EL (cell line): ENCODE measurements at regions not wholly inside any gene's neighbourhood (a gene's known extent, or its start where the extent isn't known, plus 50 kb on each side); places are given as distances from the start of the nearest gene placed in this dataset.
A peak's percentile ranks its signal among the peaks of the same experiment; 100 is the strongest.
"Not testable (repeated sequence)": the region's sequence is repeated elsewhere in the genome, so short reads cannot be mapped to it uniquely, and the experiment has no call there.

Source experiments
- DNase-seq: peaks from one replicate; pipeline ENCODE4 v3.0.0-alpha.2; 2016

DNA sequence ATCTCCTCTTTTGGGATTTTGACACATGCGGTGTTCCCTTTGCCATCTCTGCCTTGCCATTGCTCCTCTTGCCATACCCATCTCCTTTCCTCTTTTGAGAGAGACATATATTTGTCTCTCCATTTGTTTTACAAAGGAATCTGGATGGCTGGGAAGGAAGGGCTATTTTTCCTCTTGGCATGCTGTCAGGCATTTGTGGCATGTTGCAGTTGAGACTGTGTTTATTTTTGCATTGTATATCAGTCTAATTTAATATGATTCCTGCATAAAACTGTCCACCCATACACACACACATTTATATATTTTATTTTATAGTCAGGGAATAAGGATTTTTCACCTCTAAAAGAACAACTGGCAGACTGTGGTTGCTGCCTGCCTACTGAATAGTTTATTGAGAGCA lies 1105.8 kb upstream of the SEMA6A start:
- peak; percentile 68 for DNase-seq

DNA sequence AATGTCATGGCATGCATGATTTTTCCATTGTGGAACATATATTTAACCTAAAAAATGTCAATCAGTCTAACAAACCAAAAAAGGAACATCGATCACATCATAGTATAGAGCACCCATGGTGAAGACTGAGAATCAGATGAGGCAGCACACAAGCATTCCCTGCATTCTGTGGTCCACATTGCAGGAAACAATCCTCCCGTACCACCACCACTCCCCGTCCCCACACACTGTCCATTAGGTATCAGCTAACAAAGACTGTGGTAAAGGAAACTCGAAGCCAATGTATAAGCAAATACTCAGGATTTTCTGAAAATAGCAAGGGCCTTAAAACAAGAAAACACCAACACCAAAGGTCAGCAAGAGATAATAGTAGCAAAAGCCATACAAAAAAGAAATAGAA lies 1104.4 kb upstream of the SEMA6A start:
- no peak for DNase-seq

DNA sequence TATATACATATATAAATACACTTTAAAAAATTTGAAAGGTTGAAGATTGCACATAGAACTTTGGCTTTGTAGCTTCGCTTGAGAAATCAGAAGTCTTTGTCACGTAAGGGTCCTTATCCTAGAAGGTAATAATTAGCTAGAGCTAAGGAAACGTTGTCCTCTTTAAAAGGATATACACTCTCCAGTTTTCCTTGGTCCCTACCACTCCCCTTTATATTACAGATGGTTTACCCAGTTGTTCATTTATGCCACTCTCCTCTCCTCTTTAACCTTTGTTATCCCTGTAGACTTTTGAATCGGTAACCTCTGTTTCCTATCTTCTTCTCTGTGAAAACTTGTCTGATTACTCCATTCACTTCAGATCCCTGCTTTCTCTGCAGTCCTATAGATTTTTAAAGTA lies 1101.0 kb upstream of the SEMA6A start:
- DNase-seq = no peak

DNA sequence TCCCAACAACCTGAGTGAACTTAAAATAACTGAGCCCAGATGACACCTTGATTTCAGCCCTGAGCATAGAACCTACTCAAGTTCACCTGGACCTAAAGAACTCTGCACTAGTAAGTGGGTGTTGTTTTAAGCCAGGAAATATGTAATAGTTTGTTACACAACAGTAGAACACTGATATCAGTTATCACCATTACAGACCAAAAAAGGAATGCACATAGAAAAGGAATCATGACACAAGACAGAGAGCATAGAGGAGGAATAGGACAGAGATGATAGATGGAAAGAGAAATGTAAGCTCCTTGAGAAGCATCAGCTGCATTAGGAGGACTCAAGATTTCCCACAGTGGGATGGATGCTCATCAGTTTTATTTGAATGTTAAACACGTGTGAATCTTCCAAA lies 1096.9 kb upstream of the SEMA6A start:
- no peak for DNase-seq

DNA sequence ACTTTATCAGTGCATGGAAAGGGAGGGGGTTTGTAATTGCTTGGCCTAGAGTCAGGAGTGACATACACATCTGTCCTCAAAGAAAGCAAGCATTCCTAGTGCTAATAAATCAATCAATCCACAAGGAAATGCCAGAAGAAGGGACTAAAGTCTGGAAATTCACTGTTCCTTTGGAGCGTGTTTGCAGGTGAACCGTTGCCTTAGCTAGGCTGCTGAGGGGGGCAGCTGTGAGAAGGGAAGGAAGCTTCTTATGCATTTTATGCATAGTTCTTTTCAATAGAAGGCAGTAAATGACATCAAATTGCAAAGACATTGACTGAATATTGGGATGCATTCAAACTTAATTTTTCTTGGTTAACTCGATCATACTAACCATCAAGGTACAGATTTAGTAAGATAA lies 1092.5 kb upstream of the SEMA6A start:
- no peak for DNase-seq

DNA sequence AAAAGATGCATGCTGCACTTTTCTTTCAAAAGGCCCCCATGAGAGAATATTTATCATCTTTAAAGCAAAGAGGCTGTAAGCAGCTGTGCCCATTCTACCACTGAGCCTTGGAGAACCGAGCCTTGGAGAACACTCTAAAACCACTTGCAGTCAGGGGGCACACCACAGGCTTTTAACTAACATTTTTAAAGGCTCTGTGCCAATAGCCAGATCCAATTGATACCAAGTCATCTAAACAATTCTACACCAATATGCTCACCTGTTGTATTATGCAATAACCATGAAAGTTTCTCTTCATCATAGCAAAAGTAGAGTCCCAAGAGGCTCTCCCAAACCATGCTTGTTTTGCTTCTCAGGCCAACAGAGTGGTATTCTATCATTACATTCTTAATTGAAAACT lies 1090.5 kb upstream of the SEMA6A start:
- DNase-seq = no peak

DNA sequence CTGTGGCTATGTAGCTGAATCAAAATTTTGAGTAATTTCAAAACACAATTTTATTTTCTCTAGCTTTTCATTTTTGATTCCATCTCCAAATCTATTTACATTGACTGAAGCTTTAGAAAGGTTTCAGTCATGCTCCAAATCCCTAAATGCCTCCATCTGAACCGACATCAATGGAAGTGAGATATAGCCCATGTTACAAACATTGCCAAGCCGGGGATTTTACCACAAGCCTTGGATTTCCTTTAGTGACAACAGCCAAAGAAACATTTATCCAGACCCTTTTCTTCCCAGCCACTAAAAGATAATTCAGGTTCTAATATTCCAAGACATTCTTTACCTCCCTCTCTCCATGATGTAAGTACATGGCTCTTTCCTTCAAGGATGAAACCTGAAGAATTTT lies 1087.7 kb upstream of the SEMA6A start:
- no peak for DNase-seq

DNA sequence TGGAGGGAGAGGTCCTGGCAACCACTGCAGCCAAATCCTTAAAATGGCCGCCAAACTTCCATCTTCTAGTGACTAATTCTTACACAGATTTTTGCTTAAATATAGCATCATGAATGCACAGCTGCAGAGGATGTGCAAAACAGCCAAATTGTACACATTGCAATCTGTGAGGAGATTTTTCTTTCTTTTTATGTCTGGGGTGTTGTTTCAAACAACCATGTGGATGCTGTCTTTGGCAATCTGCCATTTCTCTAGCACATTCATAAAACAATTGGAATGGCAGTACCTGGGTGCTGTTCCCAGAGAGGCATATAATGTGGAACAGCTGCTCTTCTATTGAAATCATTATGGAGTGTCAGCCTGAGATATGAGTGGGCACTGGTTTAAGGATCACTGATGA lies 1082.9 kb upstream of the SEMA6A start:
- DNase-seq = peak; percentile 8

DNA sequence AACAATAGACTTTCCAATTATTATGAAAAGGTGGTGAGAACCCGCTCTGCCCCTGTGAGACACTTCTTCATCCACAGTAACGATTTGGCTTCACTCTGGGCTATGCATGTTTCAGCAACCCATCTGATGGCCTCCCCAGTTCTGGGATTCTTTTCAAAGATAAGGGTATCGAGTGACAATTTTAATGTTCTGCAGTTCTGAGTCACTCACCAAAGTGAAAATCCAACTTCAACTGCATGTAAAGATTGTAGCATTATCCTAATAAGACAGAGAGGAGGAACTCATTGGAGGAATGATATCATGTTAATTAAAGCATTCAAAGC lies 1078.3 kb upstream of the SEMA6A start:
- DNase-seq = peak; percentile 4

DNA sequence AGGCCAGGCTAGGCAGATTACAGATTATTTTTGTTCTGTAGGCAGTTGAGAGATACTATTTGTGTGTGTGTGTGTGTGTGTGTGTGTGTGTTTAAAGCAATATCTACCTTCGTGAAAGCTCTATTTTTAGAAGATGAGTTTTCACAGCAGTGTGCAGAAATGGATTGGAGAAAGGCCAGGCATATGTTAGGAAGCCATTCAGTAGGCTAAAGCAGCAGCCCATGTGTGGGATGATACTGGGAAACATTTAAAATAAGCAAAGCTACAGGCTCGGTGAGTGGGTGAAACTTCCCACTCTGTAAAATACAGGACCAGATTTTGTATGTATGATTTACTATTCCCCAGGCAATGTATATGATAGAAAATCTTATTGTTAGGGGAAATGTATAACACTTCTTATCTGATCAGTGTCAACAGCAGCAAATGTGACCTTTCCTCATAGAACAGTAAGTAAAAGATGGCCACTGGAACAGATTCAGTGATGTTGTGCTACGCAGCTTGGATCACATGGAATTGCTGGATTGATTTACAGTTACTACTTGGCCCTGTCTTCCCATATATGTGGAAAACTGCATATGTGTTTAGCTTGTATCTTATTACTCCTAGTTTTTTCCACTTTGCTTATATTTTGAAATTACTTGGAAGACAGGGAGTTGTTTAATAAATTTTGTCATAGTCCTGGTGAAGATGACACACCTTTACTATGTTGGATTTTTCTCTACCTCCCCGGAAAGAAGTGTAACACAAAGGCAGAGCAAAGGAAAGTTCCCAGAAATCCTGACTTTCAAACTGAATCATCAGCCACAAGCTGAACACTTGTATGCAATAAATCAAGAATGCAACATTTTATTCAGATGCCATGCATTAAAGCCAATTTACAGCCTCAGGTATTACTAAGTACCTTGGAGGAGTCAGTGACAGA lies 1077.7 kb upstream of the SEMA6A start:
- no peak for DNase-seq

DNA sequence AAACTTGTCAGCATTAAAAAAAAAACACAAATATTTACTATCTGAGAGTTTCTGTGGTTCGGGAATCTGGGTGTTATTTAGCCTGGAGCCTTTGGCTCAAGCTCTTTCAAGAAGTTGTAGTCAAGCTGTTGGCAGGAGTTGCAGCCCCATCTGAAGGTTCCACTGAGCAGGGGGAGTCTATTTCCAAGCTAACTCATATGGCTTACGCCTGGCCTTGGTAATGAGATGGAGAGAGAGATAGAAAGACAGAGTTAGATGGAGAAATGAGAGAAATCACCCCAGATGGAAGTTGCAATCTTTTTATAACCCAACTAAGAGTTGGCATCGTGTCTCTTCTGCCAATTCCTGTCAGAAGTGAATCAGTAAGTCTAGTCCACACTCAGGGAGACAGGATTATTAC lies 1075.2 kb upstream of the SEMA6A start:
- no peak for DNase-seq

DNA sequence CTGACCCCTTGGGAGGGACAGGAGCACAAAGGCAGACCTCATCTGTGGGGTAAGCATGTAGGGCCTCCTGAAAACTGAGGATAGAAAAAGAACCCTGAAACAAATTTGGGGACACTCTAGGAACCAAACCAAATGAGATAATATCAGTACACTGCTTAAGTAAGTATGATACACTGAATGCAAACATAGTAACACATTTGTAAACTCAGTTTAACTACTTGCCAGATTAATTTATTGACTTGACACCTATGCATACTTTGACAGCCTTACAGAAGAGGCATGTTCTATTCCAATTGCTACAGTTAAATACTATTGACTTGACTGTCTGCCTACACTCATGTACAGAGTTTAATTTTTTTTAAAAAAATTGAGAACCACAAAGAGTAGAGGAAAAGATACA lies 1070.8 kb upstream of the SEMA6A start:
- DNase-seq = no peak

DNA sequence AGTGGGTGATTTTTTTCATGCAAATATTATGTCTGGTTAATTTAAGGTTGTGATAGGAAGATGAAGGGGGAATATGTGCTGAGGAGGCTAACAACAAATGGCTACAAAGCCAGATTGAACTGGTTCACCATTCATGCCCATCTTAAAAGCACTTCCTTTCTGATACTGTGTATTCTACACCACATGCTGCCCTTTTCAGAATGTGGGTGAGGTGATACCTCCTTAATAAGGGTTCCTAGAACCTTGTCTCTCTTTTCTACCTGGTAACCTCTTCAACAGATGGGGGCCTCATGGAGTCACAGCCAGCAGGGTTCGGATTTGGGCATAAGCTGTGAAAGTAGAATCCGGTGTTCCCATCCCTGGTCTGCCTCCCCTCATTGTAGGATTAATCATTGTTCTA lies 1064.0 kb upstream of the SEMA6A start:
- no peak for DNase-seq

DNA sequence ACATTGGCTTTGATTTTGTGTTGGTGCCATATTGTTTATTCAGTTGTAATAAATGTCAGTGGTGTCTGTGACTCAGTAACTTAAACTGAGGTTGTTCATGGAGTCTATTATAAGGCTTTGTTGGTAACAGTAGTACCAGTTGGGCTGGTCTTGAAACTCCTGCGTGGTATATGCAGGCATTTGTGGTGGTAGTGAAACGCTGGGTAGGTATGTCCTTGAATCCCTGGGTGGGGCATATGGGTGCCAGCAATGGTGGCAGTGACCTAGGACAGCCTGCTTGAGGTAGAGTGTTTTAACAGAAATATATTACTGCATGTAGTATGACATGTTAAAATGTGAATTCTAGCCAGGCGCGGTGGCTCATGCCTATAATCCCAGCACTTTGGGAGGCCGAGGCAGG lies 1058.5 kb upstream of the SEMA6A start:
- no peak for DNase-seq

DNA sequence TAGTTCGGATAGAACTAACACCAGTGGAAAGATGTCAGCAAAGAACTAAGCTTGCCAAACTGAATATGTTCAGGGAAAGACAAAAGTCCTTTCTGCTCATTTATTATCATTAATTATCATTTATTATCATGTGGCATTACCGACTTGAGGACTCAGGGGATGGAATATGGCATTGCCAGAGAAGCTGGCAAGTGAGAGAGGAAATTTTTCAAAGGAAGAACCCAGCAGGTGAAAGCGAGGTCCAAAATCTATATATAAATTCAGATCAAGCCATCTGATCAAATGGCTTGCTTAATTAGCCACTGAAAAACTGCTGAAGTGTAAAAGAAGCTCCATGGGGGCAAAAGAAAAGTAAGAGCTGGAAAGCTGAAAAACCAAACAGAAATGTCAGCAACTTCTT lies 1049.6 kb upstream of the SEMA6A start:
- DNase-seq = no peak

DNA sequence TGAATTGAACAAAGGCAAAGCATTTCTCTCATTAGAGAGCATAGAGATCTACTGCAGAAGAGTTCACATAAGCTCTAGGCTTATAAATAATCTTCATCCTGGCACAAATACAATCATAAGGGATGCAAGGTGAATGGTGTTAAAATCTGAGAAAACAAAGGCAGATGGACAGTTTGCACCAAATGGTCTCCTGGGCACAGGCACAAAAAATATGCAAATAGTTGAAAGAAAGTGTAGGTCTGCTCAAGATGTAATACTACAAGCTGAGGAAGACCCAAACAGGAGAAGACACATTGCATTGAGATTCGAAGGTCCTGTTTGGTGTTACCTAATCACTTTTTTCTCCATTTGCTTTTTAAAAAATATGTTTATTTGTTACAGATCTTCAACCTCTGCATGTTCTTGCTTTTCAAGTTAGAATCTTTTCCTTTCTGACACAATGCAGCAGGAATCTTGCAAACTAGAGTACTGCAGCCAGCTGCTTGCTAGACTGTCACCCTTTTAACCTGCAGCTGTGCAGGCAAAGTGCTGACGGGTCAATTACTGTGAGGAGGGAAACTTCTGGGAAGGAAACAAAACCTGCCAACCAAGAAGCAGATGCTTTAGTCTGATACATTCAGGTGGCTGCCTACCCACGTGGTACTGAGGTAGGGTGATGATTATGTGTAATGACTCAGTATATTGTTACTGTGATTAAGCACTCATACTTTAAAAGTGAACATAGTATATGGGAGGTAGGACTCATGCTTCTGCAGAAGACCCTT lies 1048.6 kb upstream of the SEMA6A start:
- DNase-seq = no peak

DNA sequence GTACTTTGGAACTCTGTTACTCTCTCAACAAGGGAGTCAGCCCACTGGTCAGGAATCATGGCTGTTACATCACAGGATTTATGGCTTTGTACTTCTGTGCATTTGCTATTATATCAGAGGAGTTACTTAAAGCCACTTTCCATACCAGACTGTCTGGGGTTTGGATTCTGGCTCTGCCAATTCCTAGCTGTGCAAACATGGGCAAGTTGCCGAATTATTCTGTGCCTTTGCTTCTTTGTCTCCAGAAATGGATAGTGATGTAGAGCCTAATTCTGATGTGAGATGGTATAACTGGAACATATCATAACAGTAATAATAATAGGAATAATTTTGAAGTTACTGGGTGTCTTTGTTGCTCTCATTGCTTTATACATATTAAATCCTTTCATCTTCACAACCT lies 1047.3 kb upstream of the SEMA6A start:
- DNase-seq = no peak

DNA sequence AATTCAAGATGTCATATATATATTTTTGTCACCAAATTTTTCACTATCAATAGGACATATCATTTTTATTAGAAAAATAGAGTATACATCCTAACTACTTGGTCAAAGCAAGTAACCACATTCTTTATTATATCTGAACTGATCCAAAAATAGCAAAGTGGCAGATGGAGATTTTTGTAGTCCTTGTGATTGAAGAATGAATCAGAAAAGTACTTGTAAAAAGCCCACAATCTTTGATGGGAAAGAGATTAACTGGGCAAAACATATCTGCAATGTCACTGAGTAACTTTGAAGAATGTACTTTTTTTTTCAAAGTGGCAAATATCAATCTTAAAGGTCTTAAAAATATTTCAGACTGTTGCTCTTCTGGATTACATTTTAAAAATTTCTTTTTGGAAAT lies 1040.6 kb upstream of the SEMA6A start:
- DNase-seq = peak; percentile 9

DNA sequence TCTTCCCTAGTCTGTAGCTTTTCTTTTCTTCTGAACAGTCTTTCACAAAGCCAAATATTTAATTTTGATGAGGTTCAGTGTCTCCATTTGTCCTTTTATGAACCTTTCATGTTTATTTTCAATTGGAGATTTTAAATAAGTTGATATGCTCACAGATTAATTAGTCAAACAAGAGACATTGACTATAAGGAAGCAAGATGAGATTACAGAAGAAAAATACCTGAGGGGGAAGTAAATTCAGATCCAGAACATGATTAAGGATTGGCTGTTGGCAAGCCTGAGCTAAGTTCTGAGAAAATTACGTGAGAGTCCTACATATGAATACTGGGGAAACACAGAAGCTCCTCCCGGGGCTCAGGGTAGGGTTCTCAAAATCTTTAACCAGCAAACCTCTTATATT lies 1039.8 kb upstream of the SEMA6A start:
- DNase-seq = no peak

DNA sequence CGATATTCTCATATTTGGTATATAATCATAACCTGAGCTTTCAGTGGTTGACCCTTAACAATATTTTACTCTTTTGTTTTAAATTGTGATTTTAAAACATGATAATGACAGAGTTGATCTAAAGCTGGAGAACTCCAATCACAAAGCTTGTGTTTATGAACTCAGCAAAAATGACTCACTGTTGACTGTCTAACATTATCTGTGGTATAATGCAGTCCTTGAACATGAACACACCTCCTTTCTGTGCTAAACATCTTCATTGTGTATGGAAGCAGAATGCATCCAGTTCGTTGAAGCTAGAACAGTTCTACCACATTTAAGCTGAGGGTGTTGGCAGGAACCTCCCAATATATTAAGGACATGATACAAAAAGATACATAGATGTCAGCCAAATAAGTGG lies 1030.2 kb upstream of the SEMA6A start:
- no peak for DNase-seq

DNA sequence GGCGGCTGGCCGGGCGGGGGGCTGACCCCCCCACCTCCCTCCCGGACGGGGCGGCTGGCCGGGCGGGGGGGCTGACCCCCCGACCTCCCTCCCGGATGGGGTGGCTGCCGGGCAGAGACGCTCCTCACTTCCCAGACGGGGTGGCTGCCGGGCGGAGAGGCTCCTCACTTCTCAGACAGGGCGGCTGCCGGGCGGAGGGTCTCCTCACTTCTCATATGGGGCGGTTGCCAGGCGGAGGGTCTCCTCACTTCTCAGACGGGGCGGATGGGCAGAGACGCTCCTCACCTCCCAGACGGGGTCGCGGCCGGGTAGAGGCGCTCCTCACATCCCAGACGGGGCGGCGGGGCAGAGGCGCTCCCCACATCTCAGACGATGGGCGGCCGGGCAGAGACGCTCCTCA lies 1025.2 kb upstream of the SEMA6A start:
- not testable (repeated sequence) for DNase-seq

DNA sequence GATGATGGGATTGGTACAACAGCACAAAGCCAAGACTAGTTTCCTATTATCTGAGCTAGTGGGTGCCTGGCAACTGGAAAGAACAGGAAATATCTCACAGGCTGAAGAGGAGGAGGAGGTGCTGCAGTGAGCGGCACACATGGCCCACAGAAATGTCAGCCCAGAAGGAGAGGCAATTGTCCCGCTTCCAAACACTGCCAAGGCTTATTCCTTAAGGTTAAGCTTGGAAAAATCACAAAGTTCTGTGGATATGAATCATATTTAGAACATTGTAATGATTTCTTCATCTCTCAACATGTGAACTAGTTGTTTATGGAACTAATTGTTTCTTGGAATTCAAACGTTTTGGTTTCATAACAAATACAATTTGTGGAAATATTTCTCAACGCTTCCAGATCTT lies 1019.5 kb upstream of the SEMA6A start:
- DNase-seq = peak; percentile 38

DNA sequence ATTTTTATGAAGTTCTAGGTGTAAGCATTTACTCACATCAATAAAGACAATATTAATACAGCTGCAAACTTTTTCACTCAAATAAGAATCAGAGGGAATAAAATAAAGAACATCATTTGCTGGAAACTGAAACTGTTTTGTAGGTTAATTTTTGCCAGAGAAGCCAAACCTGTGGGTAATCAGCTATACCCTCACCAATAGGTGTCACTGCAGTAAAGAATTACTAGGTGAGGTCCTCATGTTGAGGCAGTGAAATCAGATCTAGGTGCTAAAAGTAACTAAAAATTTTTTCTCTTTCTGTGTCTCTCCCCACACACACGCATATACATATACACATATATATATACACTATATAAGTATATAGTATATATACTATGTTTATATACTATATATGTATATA lies 1016.3 kb upstream of the SEMA6A start:
- peak; percentile 21 for DNase-seq

DNA sequence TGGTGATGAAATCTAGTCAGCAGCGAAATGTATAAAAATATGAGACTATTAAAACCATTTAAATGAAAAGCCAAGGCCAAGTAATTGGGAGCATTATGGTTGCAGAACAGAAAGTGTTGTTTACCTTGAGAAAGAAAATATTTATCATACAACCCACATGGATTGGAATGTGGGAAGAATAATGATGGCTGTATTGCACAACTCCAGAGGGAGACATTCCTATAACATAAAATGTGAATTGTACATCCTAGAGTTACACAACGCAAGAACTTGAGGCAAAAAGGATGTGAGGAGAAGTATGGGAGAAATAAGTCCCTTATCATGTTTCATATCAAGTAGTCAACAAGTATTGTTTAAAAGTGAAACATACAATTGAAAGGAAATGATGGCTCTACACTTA lies 1014.0 kb upstream of the SEMA6A start:
- peak; percentile 17 for DNase-seq

DNA sequence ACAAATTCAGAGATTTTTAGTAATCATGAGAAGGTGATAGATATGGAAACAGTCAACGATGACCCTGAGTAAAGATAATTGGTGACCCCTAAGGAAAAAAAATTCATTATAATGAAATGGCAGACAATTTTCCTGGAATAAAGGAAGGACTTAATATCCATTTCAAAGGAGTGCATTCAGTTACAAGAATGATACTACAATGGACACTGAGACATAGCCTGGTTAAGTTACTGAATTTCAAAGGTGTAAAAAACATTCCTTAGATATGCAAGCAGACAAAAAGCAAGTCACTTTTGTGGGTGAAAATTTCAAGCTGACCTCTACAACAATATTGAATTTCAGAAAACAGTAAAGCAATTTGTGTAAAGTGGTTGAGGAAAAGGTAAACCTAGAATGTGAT lies 1012.5 kb upstream of the SEMA6A start:
- no peak for DNase-seq
